ENCODE measurements at regions not wholly inside any gene's neighbourhood (a gene's known extent, or its start where the extent isn't known, plus 50 kb on each side); places are given as distances from the start of the nearest gene placed in this dataset.

DNA sequence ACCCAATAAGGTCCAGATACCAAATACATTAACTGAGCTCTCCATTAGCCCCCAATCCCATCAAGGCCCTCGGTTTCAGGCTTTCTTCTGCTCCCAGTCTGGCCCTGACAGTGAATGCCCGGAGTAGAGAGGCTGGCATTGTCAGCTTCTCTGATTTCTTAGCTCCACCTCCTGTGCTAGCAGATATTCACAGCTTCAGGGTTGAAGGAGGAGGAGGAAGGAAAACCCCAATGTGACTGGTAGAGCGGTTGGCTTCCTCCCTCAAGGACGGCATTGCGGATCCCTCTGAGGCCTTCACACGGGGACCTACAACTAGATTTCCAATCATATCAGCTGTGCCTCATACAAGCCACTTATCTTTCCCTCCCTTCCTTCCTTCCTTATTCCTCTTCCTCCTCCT is 164.1 kb upstream of the SYNDIG1 start:
- TF ChIP-seq, protein P1, sequence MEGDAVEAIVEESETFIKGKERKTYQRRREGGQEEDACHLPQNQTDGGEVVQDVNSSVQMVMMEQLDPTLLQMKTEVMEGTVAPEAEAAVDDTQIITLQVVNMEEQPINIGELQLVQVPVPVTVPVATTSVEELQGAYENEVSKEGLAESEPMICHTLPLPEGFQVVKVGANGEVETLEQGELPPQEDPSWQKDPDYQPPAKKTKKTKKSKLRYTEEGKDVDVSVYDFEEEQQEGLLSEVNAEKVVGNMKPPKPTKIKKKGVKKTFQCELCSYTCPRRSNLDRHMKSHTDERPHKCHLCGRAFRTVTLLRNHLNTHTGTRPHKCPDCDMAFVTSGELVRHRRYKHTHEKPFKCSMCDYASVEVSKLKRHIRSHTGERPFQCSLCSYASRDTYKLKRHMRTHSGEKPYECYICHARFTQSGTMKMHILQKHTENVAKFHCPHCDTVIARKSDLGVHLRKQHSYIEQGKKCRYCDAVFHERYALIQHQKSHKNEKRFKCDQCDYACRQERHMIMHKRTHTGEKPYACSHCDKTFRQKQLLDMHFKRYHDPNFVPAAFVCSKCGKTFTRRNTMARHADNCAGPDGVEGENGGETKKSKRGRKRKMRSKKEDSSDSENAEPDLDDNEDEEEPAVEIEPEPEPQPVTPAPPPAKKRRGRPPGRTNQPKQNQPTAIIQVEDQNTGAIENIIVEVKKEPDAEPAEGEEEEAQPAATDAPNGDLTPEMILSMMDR (IDR thresholded peaks at IDR 0.05; ENCODE audit: low read depth, low read length) = no peak
- H3K4me3 ChIP-seq (ENCODE audit: low read depth, low read length) = no peak overlapping the region

DNA sequence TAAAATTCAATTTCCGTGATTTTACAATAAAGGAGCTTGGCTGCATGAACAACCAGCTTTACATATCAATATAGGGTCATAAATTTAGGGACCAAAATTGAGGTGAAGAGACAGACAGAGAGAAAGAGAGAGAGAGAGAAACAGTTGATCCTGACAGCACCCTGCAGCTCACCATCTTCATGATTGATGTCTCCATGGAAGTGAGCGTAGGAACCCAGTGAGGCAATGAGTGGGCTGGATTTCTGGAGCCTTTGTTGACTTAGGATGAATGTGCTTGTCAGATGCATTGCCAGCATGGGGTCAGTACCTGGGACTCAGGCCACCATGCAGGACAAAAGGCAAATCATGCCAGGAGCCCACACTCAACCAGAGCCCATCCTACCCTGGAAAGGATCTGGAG is 165.1 kb upstream of the SYNDIG1 start:
- H3K4me3 ChIP-seq (ENCODE audit: low read depth, low read length) = no peak overlapping the region
- TF ChIP-seq, protein P1 (IDR thresholded peaks at IDR 0.05; ENCODE audit: low read depth, low read length) = no peak

DNA sequence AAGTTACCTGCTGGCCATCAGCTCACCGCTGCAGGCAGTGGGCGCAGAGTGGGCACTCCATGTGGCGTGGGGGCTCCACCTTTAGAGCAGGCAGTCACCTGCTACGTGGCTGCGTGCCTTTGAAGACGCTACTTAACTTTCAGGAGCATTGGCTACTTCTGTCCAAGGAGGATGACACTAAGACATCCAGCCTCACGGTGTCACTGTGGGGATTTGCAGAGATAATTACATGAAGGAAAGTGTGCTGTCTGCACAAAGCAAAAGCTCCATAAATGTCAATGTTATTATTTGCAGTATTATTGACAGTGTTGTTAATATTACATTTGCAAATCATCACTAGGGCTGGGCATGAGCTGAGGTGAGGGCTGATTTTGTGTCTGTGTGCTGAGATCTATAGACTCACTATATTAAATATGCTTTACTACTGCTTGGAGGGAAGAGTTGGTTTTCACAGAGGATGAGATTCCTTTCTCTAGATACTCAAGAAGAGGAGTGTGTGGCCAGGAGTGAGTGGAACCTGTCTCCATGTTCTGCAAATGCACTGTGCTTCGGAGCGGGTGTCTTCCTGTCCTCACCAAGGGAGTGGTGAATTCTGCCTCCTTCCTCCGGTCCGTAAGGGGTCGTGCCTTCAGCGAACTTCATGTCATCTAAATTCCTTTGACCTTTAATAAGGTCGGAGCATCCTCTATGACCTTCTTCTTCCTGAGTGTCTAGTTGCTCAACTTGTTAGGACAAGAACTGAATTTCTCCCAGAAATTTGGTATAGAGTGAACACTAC is 165.8 kb upstream of the SYNDIG1 start:
- TF ChIP-seq, protein P1 (IDR thresholded peaks at IDR 0.05; ENCODE audit: low read depth, low read length) = no peak
- no peak overlapping the region for H3K4me3 ChIP-seq (ENCODE audit: low read depth, low read length)

DNA sequence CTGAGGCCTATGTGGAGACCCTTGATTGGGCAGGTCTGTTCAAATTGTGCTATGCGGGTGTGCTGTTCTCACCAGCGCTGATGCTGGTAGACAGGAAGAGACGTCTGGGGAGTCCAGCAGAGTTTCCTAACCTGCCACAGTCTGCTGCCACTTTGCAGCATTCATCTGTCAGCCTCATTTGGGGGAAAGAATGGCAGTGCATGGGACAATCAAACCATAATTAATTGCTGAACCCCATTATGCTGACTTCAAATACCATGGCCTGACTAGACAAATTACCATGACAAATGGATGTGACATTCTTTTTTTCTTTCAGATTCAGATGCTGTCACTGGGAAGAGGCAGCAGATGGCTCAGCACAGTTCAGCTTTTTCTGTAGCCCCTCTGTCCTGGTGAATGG is 171.4 kb upstream of the SYNDIG1 start:
- TF ChIP-seq, protein P1 (IDR thresholded peaks at IDR 0.05; ENCODE audit: low read depth, low read length) = no peak
- H3K4me3 ChIP-seq (ENCODE audit: low read depth, low read length) = no peak overlapping the region

DNA sequence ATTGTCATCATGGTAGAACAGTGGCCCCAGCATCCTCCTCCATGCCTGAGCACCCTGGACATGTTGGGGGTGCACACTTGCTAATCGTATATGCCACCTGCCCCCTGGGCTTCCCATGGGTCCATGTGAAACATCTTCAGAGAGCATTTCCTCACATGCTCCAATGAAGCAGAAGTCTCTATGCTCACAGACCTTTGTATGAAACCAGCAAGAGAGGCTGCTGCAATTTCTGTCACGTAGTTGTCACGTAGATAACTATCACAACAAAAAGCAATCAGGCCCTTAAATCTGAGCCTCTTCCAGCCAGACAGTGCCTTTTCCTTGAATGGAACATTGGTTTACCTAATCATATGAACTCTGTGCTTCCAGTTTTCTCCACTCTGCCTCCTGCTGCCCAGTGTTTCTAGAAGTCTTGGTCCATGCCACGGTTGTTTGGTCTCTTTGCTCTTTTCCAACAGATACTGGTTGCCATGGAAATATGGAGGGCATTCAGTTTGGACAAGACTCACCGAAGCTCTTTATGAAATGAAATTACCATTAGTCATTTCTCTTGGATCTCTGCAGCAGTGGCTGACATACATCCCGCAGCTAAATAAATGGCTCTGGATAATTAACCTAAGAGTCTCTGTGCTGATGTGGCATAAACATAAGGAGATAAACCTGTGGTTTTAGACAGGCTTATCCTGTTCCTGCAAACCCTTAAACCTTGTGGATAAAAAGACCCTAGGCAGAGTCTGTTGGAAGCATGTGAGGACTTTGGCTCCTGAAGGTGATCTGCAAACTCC is 172.8 kb upstream of the SYNDIG1 start:
- TF ChIP-seq, protein P1 (IDR thresholded peaks at IDR 0.05; ENCODE audit: low read depth, low read length) = no peak
- no peak overlapping the region for H3K4me3 ChIP-seq (ENCODE audit: low read depth, low read length)

DNA sequence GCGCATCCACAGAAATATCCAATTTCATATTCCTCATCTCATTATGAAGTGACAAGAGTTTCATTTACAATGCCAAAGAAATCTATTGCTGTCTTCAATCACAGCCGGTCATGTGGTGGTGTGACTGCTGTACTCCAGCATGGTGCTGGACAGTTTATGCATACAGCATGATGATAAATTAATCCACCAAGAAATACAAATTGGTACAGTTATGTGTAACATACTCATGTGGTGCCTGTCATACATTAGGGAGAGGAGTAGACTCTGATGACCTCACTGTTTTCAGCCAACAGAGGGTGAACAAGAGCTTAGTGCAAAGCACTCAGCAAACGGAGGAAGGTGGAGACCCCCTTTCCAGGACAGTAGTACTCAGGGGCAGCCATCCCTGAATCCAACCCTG is 178.4 kb upstream of the SYNDIG1 start:
- TF ChIP-seq, protein P1 (IDR thresholded peaks at IDR 0.05; ENCODE audit: low read depth, low read length) = no peak
- H3K4me3 ChIP-seq (ENCODE audit: low read depth, low read length) = no peak overlapping the region
